ENCODE measurements at regions not wholly inside any gene's neighbourhood (a gene's known extent, or its start where the extent isn't known, plus 50 kb on each side); places are given as distances from the start of the nearest gene placed in this dataset.

DNA sequence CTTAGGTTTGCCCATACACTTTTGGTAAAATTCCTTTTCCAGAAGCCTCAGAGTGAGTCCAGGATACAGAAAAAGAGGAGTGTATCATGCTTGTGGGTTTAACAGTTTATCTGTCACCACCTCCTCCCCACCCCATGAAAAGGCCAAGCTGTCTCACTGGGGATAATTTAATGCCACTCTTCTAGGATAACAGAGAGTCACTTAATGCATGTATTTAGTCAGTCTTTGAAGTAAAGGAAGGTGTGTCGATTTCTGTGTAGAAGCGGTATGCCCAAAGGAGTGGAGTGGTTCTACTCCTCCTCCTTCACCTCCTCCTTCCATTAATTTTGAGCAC is 116.4 kb downstream of the QPCT start:
- TF ChIP-seq ELF4 (CRISPR knock-in tag; IDR thresholded peaks at IDR 0.05; ENCODE audit: low read depth), result no peak
- TF ChIP-seq, protein P1, sequence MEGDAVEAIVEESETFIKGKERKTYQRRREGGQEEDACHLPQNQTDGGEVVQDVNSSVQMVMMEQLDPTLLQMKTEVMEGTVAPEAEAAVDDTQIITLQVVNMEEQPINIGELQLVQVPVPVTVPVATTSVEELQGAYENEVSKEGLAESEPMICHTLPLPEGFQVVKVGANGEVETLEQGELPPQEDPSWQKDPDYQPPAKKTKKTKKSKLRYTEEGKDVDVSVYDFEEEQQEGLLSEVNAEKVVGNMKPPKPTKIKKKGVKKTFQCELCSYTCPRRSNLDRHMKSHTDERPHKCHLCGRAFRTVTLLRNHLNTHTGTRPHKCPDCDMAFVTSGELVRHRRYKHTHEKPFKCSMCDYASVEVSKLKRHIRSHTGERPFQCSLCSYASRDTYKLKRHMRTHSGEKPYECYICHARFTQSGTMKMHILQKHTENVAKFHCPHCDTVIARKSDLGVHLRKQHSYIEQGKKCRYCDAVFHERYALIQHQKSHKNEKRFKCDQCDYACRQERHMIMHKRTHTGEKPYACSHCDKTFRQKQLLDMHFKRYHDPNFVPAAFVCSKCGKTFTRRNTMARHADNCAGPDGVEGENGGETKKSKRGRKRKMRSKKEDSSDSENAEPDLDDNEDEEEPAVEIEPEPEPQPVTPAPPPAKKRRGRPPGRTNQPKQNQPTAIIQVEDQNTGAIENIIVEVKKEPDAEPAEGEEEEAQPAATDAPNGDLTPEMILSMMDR (IDR thresholded peaks at IDR 0.05), result no peak
- TF ChIP-seq, protein P2, sequence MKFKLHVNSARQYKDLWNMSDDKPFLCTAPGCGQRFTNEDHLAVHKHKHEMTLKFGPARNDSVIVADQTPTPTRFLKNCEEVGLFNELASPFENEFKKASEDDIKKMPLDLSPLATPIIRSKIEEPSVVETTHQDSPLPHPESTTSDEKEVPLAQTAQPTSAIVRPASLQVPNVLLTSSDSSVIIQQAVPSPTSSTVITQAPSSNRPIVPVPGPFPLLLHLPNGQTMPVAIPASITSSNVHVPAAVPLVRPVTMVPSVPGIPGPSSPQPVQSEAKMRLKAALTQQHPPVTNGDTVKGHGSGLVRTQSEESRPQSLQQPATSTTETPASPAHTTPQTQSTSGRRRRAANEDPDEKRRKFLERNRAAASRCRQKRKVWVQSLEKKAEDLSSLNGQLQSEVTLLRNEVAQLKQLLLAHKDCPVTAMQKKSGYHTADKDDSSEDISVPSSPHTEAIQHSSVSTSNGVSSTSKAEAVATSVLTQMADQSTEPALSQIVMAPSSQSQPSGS (CRISPR knock-in tag; IDR thresholded peaks at IDR 0.05; ENCODE audit: borderline replicate concordance, low read depth), result no peak
- TF ChIP-seq ETV6 (CRISPR knock-in tag; IDR thresholded peaks at IDR 0.05), result no peak
- no peak for TF ChIP-seq ZNF121 (CRISPR knock-in tag; IDR thresholded peaks at IDR 0.05)
- TF ChIP-seq JUN (CRISPR knock-in tag; IDR thresholded peaks at IDR 0.05), result no peak
- no peak for TF ChIP-seq ESRRA (CRISPR knock-in tag; IDR thresholded peaks at IDR 0.05; ENCODE audit: borderline replicate concordance)
- TF ChIP-seq, protein P3, sequence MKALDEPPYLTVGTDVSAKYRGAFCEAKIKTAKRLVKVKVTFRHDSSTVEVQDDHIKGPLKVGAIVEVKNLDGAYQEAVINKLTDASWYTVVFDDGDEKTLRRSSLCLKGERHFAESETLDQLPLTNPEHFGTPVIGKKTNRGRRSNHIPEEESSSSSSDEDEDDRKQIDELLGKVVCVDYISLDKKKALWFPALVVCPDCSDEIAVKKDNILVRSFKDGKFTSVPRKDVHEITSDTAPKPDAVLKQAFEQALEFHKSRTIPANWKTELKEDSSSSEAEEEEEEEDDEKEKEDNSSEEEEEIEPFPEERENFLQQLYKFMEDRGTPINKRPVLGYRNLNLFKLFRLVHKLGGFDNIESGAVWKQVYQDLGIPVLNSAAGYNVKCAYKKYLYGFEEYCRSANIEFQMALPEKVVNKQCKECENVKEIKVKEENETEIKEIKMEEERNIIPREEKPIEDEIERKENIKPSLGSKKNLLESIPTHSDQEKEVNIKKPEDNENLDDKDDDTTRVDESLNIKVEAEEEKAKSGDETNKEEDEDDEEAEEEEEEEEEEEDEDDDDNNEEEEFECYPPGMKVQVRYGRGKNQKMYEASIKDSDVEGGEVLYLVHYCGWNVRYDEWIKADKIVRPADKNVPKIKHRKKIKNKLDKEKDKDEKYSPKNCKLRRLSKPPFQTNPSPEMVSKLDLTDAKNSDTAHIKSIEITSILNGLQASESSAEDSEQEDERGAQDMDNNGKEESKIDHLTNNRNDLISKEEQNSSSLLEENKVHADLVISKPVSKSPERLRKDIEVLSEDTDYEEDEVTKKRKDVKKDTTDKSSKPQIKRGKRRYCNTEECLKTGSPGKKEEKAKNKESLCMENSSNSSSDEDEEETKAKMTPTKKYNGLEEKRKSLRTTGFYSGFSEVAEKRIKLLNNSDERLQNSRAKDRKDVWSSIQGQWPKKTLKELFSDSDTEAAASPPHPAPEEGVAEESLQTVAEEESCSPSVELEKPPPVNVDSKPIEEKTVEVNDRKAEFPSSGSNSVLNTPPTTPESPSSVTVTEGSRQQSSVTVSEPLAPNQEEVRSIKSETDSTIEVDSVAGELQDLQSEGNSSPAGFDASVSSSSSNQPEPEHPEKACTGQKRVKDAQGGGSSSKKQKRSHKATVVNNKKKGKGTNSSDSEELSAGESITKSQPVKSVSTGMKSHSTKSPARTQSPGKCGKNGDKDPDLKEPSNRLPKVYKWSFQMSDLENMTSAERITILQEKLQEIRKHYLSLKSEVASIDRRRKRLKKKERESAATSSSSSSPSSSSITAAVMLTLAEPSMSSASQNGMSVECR (CRISPR knock-in tag; IDR thresholded peaks at IDR 0.05; ENCODE audit: borderline replicate concordance), result no peak
- no peak for TF ChIP-seq CREB1 (CRISPR knock-in tag; IDR thresholded peaks at IDR 0.05)
- TF ChIP-seq NFE2L1 (CRISPR knock-in tag; IDR thresholded peaks at IDR 0.05), result no peak
- no peak for TF ChIP-seq ZNF396 (CRISPR knock-in tag; IDR thresholded peaks at IDR 0.05; ENCODE audit: borderline replicate concordance)
- TF ChIP-seq, protein P4, sequence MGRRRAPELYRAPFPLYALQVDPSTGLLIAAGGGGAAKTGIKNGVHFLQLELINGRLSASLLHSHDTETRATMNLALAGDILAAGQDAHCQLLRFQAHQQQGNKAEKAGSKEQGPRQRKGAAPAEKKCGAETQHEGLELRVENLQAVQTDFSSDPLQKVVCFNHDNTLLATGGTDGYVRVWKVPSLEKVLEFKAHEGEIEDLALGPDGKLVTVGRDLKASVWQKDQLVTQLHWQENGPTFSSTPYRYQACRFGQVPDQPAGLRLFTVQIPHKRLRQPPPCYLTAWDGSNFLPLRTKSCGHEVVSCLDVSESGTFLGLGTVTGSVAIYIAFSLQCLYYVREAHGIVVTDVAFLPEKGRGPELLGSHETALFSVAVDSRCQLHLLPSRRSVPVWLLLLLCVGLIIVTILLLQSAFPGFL (CRISPR knock-in tag; IDR thresholded peaks at IDR 0.05; ENCODE audit: borderline replicate concordance), result no peak
- TF ChIP-seq, protein P5, sequence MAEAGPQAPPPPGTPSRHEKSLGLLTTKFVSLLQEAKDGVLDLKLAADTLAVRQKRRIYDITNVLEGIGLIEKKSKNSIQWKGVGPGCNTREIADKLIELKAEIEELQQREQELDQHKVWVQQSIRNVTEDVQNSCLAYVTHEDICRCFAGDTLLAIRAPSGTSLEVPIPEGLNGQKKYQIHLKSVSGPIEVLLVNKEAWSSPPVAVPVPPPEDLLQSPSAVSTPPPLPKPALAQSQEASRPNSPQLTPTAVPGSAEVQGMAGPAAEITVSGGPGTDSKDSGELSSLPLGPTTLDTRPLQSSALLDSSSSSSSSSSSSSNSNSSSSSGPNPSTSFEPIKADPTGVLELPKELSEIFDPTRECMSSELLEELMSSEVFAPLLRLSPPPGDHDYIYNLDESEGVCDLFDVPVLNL (CRISPR knock-in tag; IDR thresholded peaks at IDR 0.05; ENCODE audit: borderline replicate concordance, low read depth), result no peak

All from WTC11 (cell line).